NB4 (cell line): ENCODE measurements at regions not wholly inside any gene's neighbourhood (a gene's known extent, or its start where the extent isn't known, plus 50 kb on each side); places are given as distances from the start of the nearest gene placed in this dataset.
"Not testable (repeated sequence)": the region's sequence is repeated elsewhere in the genome, so short reads cannot be mapped to it uniquely, and the experiment has no call there.

ENCODE experiments used
- CTCF ChIP-seq: IDR thresholded peaks from one replicate; pipeline ENCODE4 v1.5.1; 2012; ENCODE audit warnings: low read depth, low read length
- MAX ChIP-seq: IDR thresholded peaks from 2 replicates; pipeline ENCODE4 v1.6.1; 2011; ENCODE audit warnings: low read depth, low read length
- MYC ChIP-seq: IDR thresholded peaks from 2 replicates; pipeline ENCODE4 v1.6.1; 2011; ENCODE audit warnings: low read depth, low read length
- POLR2A ChIP-seq: IDR thresholded peaks from 2 replicates; pipeline ENCODE4 v1.6.1; 2011; ENCODE audit warnings: mild to moderate bottlenecking; ENCODE audit not compliant: insufficient read length; ENCODE audit errors: extremely low read depth

- TF ChIP-seq CTCF, POLR2A, MYC, MAX: not testable (repeated sequence)
These were observed 576.0 kb upstream of the CPEB2 start for GRCh38 chr4:14426297-14426696.
